ENCODE measurements at regions not wholly inside any gene's neighbourhood (a gene's known extent, or its start where the extent isn't known, plus 50 kb on each side); places are given as distances from the start of the nearest gene placed in this dataset.

DNA sequence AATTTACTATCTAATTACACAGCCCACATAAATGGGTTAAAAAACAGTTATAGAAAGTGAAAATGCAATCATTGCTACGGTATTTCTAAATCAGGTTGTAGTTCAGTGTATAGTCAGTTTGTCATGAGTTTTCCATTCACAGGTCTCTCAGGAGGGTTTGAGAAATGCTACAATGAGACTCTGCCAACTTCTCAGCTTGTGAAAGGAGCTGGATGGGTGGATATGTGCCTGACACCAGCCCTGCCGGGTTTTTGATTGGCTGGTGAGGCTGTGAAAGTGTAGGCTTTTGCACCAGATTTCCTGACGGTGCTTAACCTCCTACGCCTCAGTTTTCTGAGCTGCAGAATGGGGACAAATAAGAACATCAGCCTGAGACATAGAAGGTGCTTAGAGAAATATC lies 102.6 kb upstream of the SMIM21 start:
- no peaks in the 10 kb centered on the region for H3K4me1 ChIP-seq (ENCODE audit: control insufficient read depth, insufficient read depth, low read length)
- no peak overlapping the region for H3K27ac ChIP-seq (ENCODE audit: low read depth, low read length)
- no peak overlapping the region for H3K4me3 ChIP-seq (ENCODE audit: low read depth, low read length)
- no peaks in the 10 kb centered on the region for H3K36me3 ChIP-seq (ENCODE audit: control insufficient read depth, insufficient read depth, low read length)
- no peaks in the 10 kb centered on the region for H3K9me3 ChIP-seq (ENCODE audit: control insufficient read depth, insufficient read depth, low read length)
- H3K27me3 ChIP-seq (ENCODE audit: control insufficient read depth, insufficient read depth, low read length) = no peaks in the 10 kb centered on the region
- no peak overlapping the region for H3K9ac ChIP-seq (ENCODE audit: low read depth, low read length)

DNA sequence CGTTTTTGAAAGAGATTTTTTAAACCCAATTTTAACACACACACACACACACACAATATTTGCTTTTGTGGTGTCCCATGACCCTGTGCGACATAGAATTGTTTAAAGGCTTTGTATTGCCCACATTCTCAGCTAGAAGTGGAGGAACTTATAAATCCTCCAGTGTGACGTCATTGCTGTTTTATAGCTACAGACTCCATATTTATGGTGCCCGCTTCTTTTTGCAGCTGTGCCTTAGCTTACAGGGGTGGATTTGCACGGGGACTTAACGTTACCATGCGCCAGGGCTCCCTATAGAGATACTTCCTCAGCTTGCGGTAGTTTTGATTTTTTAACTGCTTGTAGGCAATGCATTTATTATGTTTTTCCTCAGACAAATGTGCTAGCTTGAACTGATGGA lies 101.9 kb upstream of the SMIM21 start:
- Histone ChIP-seq H3K4me1 (ENCODE audit: control insufficient read depth, insufficient read depth, low read length) (no peaks in the 10 kb centered on the region), H3K9ac (ENCODE audit: low read depth, low read length) (no peak overlapping the region), H3K36me3 (ENCODE audit: control insufficient read depth, insufficient read depth, low read length) (no peaks in the 10 kb centered on the region), H3K27me3 (ENCODE audit: control insufficient read depth, insufficient read depth, low read length) (no peaks in the 10 kb centered on the region), H3K9me3 (ENCODE audit: control insufficient read depth, insufficient read depth, low read length) (no peaks in the 10 kb centered on the region), H3K27ac (ENCODE audit: low read depth, low read length) (no peak overlapping the region), H3K4me3 (ENCODE audit: low read depth, low read length) (no peak overlapping the region)

GRCh38 chr18:75527848-75528685 lies 100.6 kb upstream of the SMIM21 start:
- no peaks in the 10 kb centered on the region for H3K9me3 ChIP-seq (ENCODE audit: control insufficient read depth, insufficient read depth, low read length)
- H3K36me3 ChIP-seq (ENCODE audit: control insufficient read depth, insufficient read depth, low read length) = no peaks in the 10 kb centered on the region
- H3K9ac ChIP-seq (ENCODE audit: low read depth, low read length) = no peak overlapping the region
- H3K27ac ChIP-seq (ENCODE audit: low read depth, low read length) = no peak overlapping the region
- H3K4me3 ChIP-seq (ENCODE audit: low read depth, low read length) = no peak overlapping the region
- H3K27me3 ChIP-seq (ENCODE audit: control insufficient read depth, insufficient read depth, low read length) = no peaks in the 10 kb centered on the region
- H3K4me1 ChIP-seq (ENCODE audit: control insufficient read depth, insufficient read depth, low read length) = no peaks in the 10 kb centered on the region

- Histone ChIP-seq H3K27me3 (ENCODE audit: control insufficient read depth, insufficient read depth, low read length) (no peaks in the 10 kb centered on the region), H3K9me3 (ENCODE audit: control insufficient read depth, insufficient read depth, low read length) (no peaks in the 10 kb centered on the region), H3K9ac (ENCODE audit: low read depth, low read length) (no peak overlapping the region), H3K36me3 (ENCODE audit: control insufficient read depth, insufficient read depth, low read length) (no peaks in the 10 kb centered on the region), H3K27ac (ENCODE audit: low read depth, low read length) (no peak overlapping the region), H3K4me3 (ENCODE audit: low read depth, low read length) (no peak overlapping the region), H3K4me1 (ENCODE audit: control insufficient read depth, insufficient read depth, low read length) (no peaks in the 10 kb centered on the region)
These were observed 98.5 kb upstream of the SMIM21 start for GRCh38 chr18:75526038-75526437.

DNA sequence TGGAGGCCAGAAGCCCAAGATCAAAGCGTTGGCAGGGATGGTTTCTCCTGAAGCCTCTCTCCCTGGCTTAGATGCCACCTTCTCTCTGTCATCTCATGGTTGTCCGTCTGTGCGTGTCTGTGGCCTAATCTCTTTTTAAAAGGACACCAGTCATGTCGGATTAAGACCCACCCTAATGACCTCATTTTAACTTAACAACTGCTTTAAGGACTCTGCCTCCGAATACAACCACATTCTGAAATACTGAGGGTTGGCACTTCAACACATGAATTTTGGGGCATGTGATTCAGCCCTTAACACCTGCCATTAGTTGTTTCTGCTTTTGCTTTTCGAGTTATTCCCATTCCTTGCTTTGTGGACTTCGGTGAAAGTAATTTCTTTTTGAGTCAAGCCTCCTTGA lies 97.8 kb upstream of the SMIM21 start:
- Histone ChIP-seq H3K27me3 (ENCODE audit: control insufficient read depth, insufficient read depth, low read length) (no peaks in the 10 kb centered on the region), H3K27ac (ENCODE audit: low read depth, low read length) (no peak overlapping the region)

GRCh38 chr18:75524841-75525240 lies 97.3 kb upstream of the SMIM21 start:
- Histone ChIP-seq H3K9me3 (ENCODE audit: control insufficient read depth, insufficient read depth, low read length) (no peaks in the 10 kb centered on the region), H3K27me3 (ENCODE audit: control insufficient read depth, insufficient read depth, low read length) (no peaks in the 10 kb centered on the region)

More for the DNA sequence above, 97.8 kb upstream of the SMIM21 start:
- no peak overlapping the region for H3K9ac ChIP-seq (ENCODE audit: low read depth, low read length)
- no peaks in the 10 kb centered on the region for H3K9me3 ChIP-seq (ENCODE audit: control insufficient read depth, insufficient read depth, low read length)
- H3K4me3 ChIP-seq (ENCODE audit: low read depth, low read length) = no peak overlapping the region
- no peaks in the 10 kb centered on the region for H3K36me3 ChIP-seq (ENCODE audit: control insufficient read depth, insufficient read depth, low read length)
- no peaks in the 10 kb centered on the region for H3K4me1 ChIP-seq (ENCODE audit: control insufficient read depth, insufficient read depth, low read length)

GRCh38 chr18:75524181-75524580 lies 96.7 kb upstream of the SMIM21 start:
- no peaks in the 10 kb centered on the region for H3K4me1 ChIP-seq (ENCODE audit: control insufficient read depth, insufficient read depth, low read length)
- H3K27ac ChIP-seq (ENCODE audit: low read depth, low read length) = no peak overlapping the region
- H3K27me3 ChIP-seq (ENCODE audit: control insufficient read depth, insufficient read depth, low read length) = no peaks in the 10 kb centered on the region
- H3K9ac ChIP-seq (ENCODE audit: low read depth, low read length) = no peak overlapping the region
- no peaks in the 10 kb centered on the region for H3K36me3 ChIP-seq (ENCODE audit: control insufficient read depth, insufficient read depth, low read length)
- H3K4me3 ChIP-seq (ENCODE audit: low read depth, low read length) = no peak overlapping the region
- no peaks in the 10 kb centered on the region for H3K9me3 ChIP-seq (ENCODE audit: control insufficient read depth, insufficient read depth, low read length)

More at GRCh38 chr18:75524841-75525240, 97.3 kb upstream of the SMIM21 start:
- H3K27ac ChIP-seq (ENCODE audit: low read depth, low read length) = no peak overlapping the region
- no peak overlapping the region for H3K4me3 ChIP-seq (ENCODE audit: low read depth, low read length)
- no peaks in the 10 kb centered on the region for H3K4me1 ChIP-seq (ENCODE audit: control insufficient read depth, insufficient read depth, low read length)
- H3K36me3 ChIP-seq (ENCODE audit: control insufficient read depth, insufficient read depth, low read length) = no peaks in the 10 kb centered on the region
- H3K9ac ChIP-seq (ENCODE audit: low read depth, low read length) = no peak overlapping the region

DNA sequence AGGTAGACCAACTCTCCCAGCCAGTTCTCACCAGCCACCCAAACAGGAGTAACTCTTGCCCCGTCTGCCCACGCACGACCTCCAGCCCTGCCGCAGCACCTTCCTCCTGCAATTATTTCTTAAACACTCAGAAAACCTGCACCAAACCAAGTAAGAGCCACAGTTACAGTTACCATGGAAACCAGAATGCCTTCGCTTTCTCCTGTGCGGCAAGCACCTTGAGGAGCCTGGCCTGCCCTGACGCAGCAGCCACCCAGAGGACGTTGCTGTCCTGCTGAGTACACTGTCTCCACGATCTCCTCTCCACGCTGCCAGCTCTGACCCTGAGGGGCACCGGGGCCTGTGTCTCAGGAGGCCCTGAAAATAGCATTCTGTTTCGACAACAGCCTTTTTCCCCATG lies 94.3 kb upstream of the SMIM21 start:
- Histone ChIP-seq H3K4me1 (ENCODE audit: control insufficient read depth, insufficient read depth, low read length) (no peaks in the 10 kb centered on the region), H3K27me3 (ENCODE audit: control insufficient read depth, insufficient read depth, low read length) (no peaks in the 10 kb centered on the region), H3K4me3 (ENCODE audit: low read depth, low read length) (no peak overlapping the region), H3K27ac (ENCODE audit: low read depth, low read length) (no peak overlapping the region), H3K9me3 (ENCODE audit: control insufficient read depth, insufficient read depth, low read length) (no peaks in the 10 kb centered on the region), H3K36me3 (ENCODE audit: control insufficient read depth, insufficient read depth, low read length) (no peaks in the 10 kb centered on the region), H3K9ac (ENCODE audit: low read depth, low read length) (no peak overlapping the region)

GRCh38 chr18:75518007-75518406 lies 90.5 kb upstream of the SMIM21 start:
- Histone ChIP-seq H3K36me3 (ENCODE audit: control insufficient read depth, insufficient read depth, low read length) (no peaks in the 10 kb centered on the region), H3K27ac (ENCODE audit: low read depth, low read length) (no peak overlapping the region), H3K4me3 (ENCODE audit: low read depth, low read length) (no peak overlapping the region), H3K27me3 (ENCODE audit: control insufficient read depth, insufficient read depth, low read length) (no peaks in the 10 kb centered on the region), H3K9ac (ENCODE audit: low read depth, low read length) (no peak overlapping the region), H3K9me3 (ENCODE audit: control insufficient read depth, insufficient read depth, low read length) (no peaks in the 10 kb centered on the region), H3K4me1 (ENCODE audit: control insufficient read depth, insufficient read depth, low read length) (no peaks in the 10 kb centered on the region)

- Histone ChIP-seq H3K4me1 (ENCODE audit: control insufficient read depth, insufficient read depth, low read length) (no peaks in the 10 kb centered on the region), H3K9ac (ENCODE audit: low read depth, low read length) (no peak overlapping the region), H3K9me3 (ENCODE audit: control insufficient read depth, insufficient read depth, low read length) (peaks cover 4% of the 10 kb centered on the region), H3K27ac (ENCODE audit: low read depth, low read length) (no peak overlapping the region), H3K4me3 (ENCODE audit: low read depth, low read length) (no peak overlapping the region), H3K36me3 (ENCODE audit: control insufficient read depth, insufficient read depth, low read length) (no peaks in the 10 kb centered on the region), H3K27me3 (ENCODE audit: control insufficient read depth, insufficient read depth, low read length) (no peaks in the 10 kb centered on the region)
These were observed 89.8 kb upstream of the SMIM21 start for GRCh38 chr18:75517286-75517685.

GRCh38 chr18:75507636-75508035 lies 80.1 kb upstream of the SMIM21 start:
- Histone ChIP-seq H3K9me3 (ENCODE audit: control insufficient read depth, insufficient read depth, low read length) (peaks cover 4% of the 10 kb centered on the region), H3K4me3 (ENCODE audit: low read depth, low read length) (no peak overlapping the region), H3K27ac (ENCODE audit: low read depth, low read length) (no peak overlapping the region), H3K27me3 (ENCODE audit: control insufficient read depth, insufficient read depth, low read length) (no peaks in the 10 kb centered on the region), H3K36me3 (ENCODE audit: control insufficient read depth, insufficient read depth, low read length) (no peaks in the 10 kb centered on the region), H3K4me1 (ENCODE audit: control insufficient read depth, insufficient read depth, low read length) (no peaks in the 10 kb centered on the region), H3K9ac (ENCODE audit: low read depth, low read length) (no peak overlapping the region)
